Testis (tissue), 2 donors: ENCODE measurements at regions not wholly inside any gene's neighbourhood (a gene's known extent, or its start where the extent isn't known, plus 50 kb on each side); places are given as distances from the start of the nearest gene placed in this dataset.

Experiments
- CTCF ChIP-seq, 3 experiments: fragments of 450-650 bp in 2 of 3; fragments of 200-600 bp in 1 of 3; sonication (generic) in 1 of 3; IDR thresholded peaks; one replicate each; pipeline ENCODE4 v1.5.1; 2016 to 2019; ENCODE audit warnings: antibody characterized with exemption in 3 of 3, mild to moderate bottlenecking in 2 of 3, moderate library complexity in 1 of 3
- POLR2A ChIP-seq: fragments of 450-650 bp; IDR thresholded peaks from one replicate; pipeline ENCODE4 v1.6.1; 2017; ENCODE audit warnings: antibody characterized with exemption, mild to moderate bottlenecking, moderate library complexity

DNA sequence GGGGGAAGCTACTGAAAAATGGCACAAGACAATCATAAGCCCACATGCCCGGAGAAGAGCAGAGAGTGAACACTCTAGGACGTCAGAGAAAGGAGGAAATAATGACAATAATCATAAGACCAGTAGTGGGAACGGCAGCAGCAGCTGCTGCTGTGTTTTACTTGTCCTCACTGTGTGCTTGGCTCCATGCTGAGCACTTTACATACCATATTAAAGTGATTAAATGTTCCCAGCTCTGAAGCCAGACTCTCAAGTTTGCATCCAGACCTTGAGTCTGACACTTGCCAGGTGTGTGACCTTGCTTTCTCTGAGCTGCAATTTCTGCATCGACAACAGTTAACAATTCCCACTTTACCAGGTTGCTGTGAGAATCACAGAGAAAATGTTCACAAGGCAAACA is 255.4 kb downstream of the SPANXN1 start:
- no peak for TF ChIP-seq CTCF (IDR thresholded peaks at IDR 0.05)
- no peak for TF ChIP-seq POLR2A
